ENCODE measurements at regions not wholly inside any gene's neighbourhood (a gene's known extent, or its start where the extent isn't known, plus 50 kb on each side); places are given as distances from the start of the nearest gene placed in this dataset.

DNA sequence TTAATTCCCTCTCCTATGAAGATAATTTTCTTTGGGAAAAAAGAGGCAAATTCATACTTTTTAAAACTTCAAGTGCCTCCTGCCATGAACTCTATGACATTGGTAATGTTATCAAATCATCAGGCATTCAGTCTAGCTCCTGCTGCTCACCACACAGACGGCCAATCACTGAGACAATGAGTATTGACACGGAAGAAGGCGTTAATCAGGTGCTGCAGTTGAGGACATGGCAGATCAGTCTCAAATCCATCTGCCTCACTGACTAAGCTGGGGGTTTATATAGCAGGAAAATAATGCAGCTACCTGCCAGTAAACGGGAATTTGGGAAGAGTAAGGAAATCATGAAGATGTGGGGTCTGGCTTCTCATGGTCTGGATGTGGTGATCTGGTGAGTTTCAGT, 1087.7 kb downstream of the CDH9 start:
- TF ChIP-seq LEF1 (IDR thresholded peaks at IDR 0.05; ENCODE audit: borderline replicate concordance): no peak
- TF ChIP-seq, protein P1, sequence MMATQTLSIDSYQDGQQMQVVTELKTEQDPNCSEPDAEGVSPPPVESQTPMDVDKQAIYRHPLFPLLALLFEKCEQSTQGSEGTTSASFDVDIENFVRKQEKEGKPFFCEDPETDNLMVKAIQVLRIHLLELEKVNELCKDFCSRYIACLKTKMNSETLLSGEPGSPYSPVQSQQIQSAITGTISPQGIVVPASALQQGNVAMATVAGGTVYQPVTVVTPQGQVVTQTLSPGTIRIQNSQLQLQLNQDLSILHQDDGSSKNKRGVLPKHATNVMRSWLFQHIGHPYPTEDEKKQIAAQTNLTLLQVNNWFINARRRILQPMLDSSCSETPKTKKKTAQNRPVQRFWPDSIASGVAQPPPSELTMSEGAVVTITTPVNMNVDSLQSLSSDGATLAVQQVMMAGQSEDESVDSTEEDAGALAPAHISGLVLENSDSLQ (IDR thresholded peaks at IDR 0.05): no peak
- no peak for TF ChIP-seq ELF4 (IDR thresholded peaks at IDR 0.05)
- TF ChIP-seq ARNT (IDR thresholded peaks at IDR 0.05): no peak
- no peak for TF ChIP-seq BHLHE40 (IDR thresholded peaks at IDR 0.05; ENCODE audit: borderline replicate concordance)
- no peak for TF ChIP-seq SP1 (IDR thresholded peaks at IDR 0.05)
- no peak for TF ChIP-seq L3MBTL2 (conservative IDR thresholded peaks at IDR 0.05)
- no peak for TF ChIP-seq ZNF384 (IDR thresholded peaks at IDR 0.05)
- no peak for TF ChIP-seq TARDBP (IDR thresholded peaks at IDR 0.05)
- TF ChIP-seq CTBP1 (IDR thresholded peaks at IDR 0.05; ENCODE audit: borderline replicate concordance): no peak
- TF ChIP-seq HDGF (IDR thresholded peaks at IDR 0.05; ENCODE audit: borderline replicate concordance): no peak
- TF ChIP-seq SUZ12 (IDR thresholded peaks at IDR 0.05): no peak
- TF ChIP-seq FOXK2 (IDR thresholded peaks at IDR 0.05): no peak
- no peak for TF ChIP-seq FOXM1 (IDR thresholded peaks at IDR 0.05; ENCODE audit: borderline replicate concordance)
- no peak for TF ChIP-seq FOXA1 (IDR thresholded peaks at IDR 0.05)
- POLR2A ChIA-PET: no interaction called here

DNA sequence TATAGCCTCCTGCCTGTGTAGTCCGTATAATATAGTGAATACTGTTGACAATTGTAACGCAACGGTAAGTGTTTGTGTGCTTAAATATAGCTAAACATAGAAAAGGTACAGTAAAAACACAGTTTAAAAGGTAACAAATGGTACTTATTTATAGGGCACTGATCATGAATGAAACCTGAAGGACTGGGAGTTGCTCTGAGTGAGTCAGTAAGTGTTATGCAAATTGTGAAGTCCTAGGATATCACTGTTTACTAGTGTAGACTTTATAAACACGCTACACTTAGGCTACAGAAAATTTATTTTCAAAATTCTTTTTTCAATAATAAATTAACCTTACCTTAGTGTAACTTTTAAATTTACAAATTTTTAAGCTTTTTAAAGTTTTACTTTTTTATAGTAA, 1090.1 kb downstream of the CDH9 start:
- ChIA-PET CTCF (no interaction called here), POLR2A (no interaction called here)
- no peak for DNase-seq (ENCODE audit: extremely low spot score)
- no peak for TF ChIP-seq ZNF384 (IDR thresholded peaks at IDR 0.05)
- TF ChIP-seq, protein P1 (IDR thresholded peaks at IDR 0.05): no peak
- no peak for TF ChIP-seq CTBP1 (IDR thresholded peaks at IDR 0.05; ENCODE audit: borderline replicate concordance)
- TF ChIP-seq FOXA1 (IDR thresholded peaks at IDR 0.05): no peak
- no peak for TF ChIP-seq LEF1 (IDR thresholded peaks at IDR 0.05; ENCODE audit: borderline replicate concordance)
- TF ChIP-seq ARNT (IDR thresholded peaks at IDR 0.05): no peak
- TF ChIP-seq L3MBTL2 (conservative IDR thresholded peaks at IDR 0.05): no peak
- no peak for TF ChIP-seq FOXK2 (IDR thresholded peaks at IDR 0.05)
- no peak for TF ChIP-seq FOXM1 (IDR thresholded peaks at IDR 0.05; ENCODE audit: borderline replicate concordance)
- TF ChIP-seq ELF4 (IDR thresholded peaks at IDR 0.05): no peak
- no peak for TF ChIP-seq SUZ12 (IDR thresholded peaks at IDR 0.05)

More for the DNA sequence above, 1087.7 kb downstream of the CDH9 start:
- CTCF ChIA-PET: no interaction called here
- no peak for DNase-seq (ENCODE audit: extremely low spot score)

DNA sequence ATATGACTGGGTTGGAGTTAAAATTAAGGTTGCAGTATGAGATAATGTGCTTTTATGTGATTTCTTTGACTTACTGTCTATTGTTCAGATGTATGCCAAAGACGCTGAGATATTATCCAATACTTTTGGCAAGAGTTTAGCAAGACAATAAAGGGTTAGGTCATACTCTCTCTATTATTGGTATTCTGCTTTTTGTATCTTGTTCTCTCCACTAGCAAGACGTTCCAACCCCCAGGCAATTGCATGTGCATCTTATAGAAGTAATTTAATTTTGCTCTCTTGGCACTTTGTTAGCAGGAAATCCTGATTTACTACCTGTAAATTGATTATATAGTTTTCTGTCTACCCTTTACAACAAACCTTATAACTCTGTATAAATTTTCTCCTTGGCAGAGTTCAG, 1093.6 kb downstream of the CDH9 start:
- no peak for TF ChIP-seq ELF4 (IDR thresholded peaks at IDR 0.05)
- no peak for TF ChIP-seq SUZ12 (IDR thresholded peaks at IDR 0.05)
- no peak for TF ChIP-seq HDGF (IDR thresholded peaks at IDR 0.05; ENCODE audit: borderline replicate concordance)
- ChIA-PET CTCF (no interaction called here), POLR2A (no interaction called here)
- DNase-seq (ENCODE audit: extremely low spot score): no peak

DNA sequence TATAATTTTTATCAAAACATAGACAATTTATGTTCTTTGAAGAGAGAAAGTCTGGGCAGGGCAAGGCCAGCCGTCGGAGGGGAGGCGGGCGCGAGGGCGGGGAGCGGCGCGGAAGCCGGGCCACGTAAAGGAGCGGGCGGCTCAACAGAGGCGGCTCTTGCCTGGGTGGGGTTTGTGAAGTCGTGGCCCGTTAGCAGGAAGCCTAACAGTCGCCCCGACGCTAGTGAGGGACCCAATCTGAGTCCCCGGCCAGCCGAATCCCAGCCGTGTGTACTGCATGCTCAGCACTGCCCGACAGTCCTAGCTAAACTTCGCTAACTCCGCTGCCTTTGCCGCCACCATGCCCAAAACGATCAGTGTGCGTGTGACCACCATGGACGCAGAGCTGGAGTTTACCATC, 1129.2 kb downstream of the CDH9 start:
- ChIA-PET POLR2A (no interaction called here), CTCF (no interaction called here)
- DNase-seq (ENCODE audit: extremely low spot score): no peak
- TF ChIP-seq FOXM1 (IDR thresholded peaks at IDR 0.05; ENCODE audit: borderline replicate concordance) (no peak), TARDBP (IDR thresholded peaks at IDR 0.05) (no peak), HDGF (IDR thresholded peaks at IDR 0.05; ENCODE audit: borderline replicate concordance) (no peak), FOXK2 (IDR thresholded peaks at IDR 0.05) (no peak), SUZ12 (IDR thresholded peaks at IDR 0.05) (no peak), BHLHE40 (IDR thresholded peaks at IDR 0.05; ENCODE audit: borderline replicate concordance) (no peak)

DNA sequence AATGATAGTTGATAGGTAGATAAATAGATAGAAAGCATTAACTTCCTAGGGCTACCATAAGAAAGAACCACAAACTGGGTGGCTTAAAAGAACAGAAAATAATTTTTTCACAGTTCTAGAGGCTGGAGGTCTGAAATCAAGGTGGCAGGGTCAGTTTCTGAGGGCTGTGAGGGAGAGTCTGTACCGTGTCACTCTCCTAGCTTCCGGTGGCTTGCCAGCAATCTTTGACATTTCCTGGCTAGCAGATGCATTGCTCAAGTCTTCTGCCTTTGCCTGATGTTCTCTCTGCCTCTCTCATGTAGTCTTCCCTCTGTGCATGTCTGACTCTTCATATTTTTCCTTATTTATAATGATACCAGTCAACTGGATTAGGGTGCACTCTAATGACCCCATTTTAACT, 1132.7 kb downstream of the CDH9 start:
- POLR2A ChIA-PET: no interaction called here
- no peak for TF ChIP-seq TARDBP (IDR thresholded peaks at IDR 0.05)
- TF ChIP-seq SP1 (IDR thresholded peaks at IDR 0.05): no peak
- no peak for TF ChIP-seq HDGF (IDR thresholded peaks at IDR 0.05; ENCODE audit: borderline replicate concordance)
- no peak for TF ChIP-seq SUZ12 (IDR thresholded peaks at IDR 0.05)
- TF ChIP-seq L3MBTL2 (conservative IDR thresholded peaks at IDR 0.05): no peak
- TF ChIP-seq FOXA1 (IDR thresholded peaks at IDR 0.05): no peak
- TF ChIP-seq LEF1 (IDR thresholded peaks at IDR 0.05; ENCODE audit: borderline replicate concordance): no peak
- TF ChIP-seq FOXM1 (IDR thresholded peaks at IDR 0.05; ENCODE audit: borderline replicate concordance): no peak
- no peak for TF ChIP-seq ARNT (IDR thresholded peaks at IDR 0.05)
- TF ChIP-seq, protein P1 (IDR thresholded peaks at IDR 0.05): no peak
- TF ChIP-seq NFRKB (IDR thresholded peaks at IDR 0.05): no peak
- TF ChIP-seq BHLHE40 (IDR thresholded peaks at IDR 0.05; ENCODE audit: borderline replicate concordance): no peak
- TF ChIP-seq ELF4 (IDR thresholded peaks at IDR 0.05): no peak
- TF ChIP-seq FOXK2 (IDR thresholded peaks at IDR 0.05): no peak
- no peak for TF ChIP-seq ZNF384 (IDR thresholded peaks at IDR 0.05)
- TF ChIP-seq CTBP1 (IDR thresholded peaks at IDR 0.05; ENCODE audit: borderline replicate concordance): no peak
- CTCF ChIA-PET: no interaction called here
- DNase-seq (ENCODE audit: extremely low spot score): no peak

DNA sequence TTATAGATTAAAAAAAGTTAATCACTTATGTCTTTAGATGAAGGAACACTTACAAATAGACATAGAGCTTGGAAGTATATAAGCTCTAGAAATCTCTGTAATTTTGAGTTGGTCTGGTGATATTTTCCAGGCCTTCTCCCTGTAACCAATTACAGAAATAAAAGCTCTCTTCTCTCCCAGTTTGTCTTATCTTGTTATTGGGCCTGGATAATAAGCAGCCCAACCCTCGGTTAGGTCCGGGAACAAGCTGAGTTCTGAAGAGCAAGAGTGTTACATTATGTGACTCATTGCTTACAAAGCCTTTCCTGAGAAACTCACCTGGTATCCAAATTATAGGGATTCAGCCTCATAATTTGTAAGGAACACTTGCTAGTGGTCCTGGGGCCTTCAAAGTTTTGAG, 1146.2 kb downstream of the CDH9 start:
- CTCF ChIA-PET: no interaction called here
- no peak for DNase-seq (ENCODE audit: extremely low spot score)
- TF ChIP-seq BHLHE40 (IDR thresholded peaks at IDR 0.05; ENCODE audit: borderline replicate concordance) (no peak), TARDBP (IDR thresholded peaks at IDR 0.05) (no peak), NFRKB (IDR thresholded peaks at IDR 0.05) (no peak), SUZ12 (IDR thresholded peaks at IDR 0.05) (no peak)
- POLR2A ChIA-PET: no interaction called here

DNA sequence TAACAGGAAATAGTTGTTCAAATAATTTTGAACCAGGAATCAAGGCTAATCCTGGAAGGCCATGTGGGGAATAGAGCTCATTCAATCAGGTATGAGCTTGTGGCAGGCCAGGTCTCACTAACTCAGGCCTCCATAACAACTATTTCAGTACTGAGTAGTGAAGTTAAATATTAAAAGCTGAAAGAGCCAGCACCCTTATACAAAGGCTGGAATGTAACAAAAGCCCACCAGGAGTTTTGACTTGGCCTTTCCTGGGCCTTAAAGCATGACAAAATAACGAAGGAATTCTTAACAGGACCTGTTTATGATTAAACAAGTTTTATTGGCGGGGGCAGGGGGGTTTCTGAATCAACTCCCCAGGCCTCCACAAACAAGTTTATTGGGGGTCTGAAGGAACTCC, 1146.7 kb downstream of the CDH9 start:
- ChIA-PET POLR2A (no interaction called here), CTCF (no interaction called here)
- no peak for DNase-seq (ENCODE audit: extremely low spot score)
- TF ChIP-seq FOXK2 (IDR thresholded peaks at IDR 0.05) (no peak), SUZ12 (IDR thresholded peaks at IDR 0.05) (no peak)

All from HEK293T (cell line).